Hepatocyte (in vitro differentiated cells): ENCODE measurements at regions not wholly inside any gene's neighbourhood (a gene's known extent, or its start where the extent isn't known, plus 50 kb on each side); places are given as distances from the start of the nearest gene placed in this dataset.

Source experiments
- DNase-seq: peaks from one replicate; pipeline ENCODE4 v3.0.0-alpha.2; 2016; ENCODE audit warnings: low spot score
- H2AFZ ChIP-seq: fragments of 200-600 bp; sonication (generic); 2 replicates; pipeline ENCODE4 v1.6.0; 2016; ENCODE audit warnings: antibody characterized with exemption, mild to moderate bottlenecking
- H3K27ac ChIP-seq: fragments of 200-600 bp; sonication (generic); 2 replicates; pipeline ENCODE4 v1.5.1; 2016; ENCODE audit warnings: mild to moderate bottlenecking
- H3K27me3 ChIP-seq: fragments of 200-600 bp; sonication (generic); 2 replicates; pipeline ENCODE4 v1.6.1; 2016
- H3K36me3 ChIP-seq: fragments of 200-600 bp; sonication (generic); replicated peaks from 2 replicates; pipeline ENCODE4 v1.5.1; 2016; ENCODE audit warnings: low read depth; ENCODE audit not compliant: insufficient read depth
- H3K4me1 ChIP-seq: fragments of 200-600 bp; sonication (generic); 2 replicates; pipeline ENCODE4 v1.5.1; 2016; ENCODE audit warnings: mild to moderate bottlenecking, moderate library complexity; ENCODE audit not compliant: insufficient read depth
- H3K4me2 ChIP-seq: fragments of 200-600 bp; sonication (generic); 2 replicates; pipeline ENCODE4 v1.6.0; 2016
- H3K4me3 ChIP-seq: fragments of 200-600 bp; sonication (generic); 2 replicates; pipeline ENCODE4 v1.5.1; 2016; ENCODE audit warnings: mild to moderate bottlenecking
- H3K79me2 ChIP-seq: fragments of 200-600 bp; sonication (generic); 2 replicates; pipeline ENCODE4 v1.6.0; 2017; ENCODE audit warnings: mild to moderate bottlenecking
- H3K9me2 ChIP-seq: fragments of 200-600 bp; sonication (generic); replicated peaks from 2 replicates; pipeline ENCODE4 v1.6.0; 2017; ENCODE audit warnings: mild to moderate bottlenecking; ENCODE audit not compliant: insufficient read depth
- H3K9me3 ChIP-seq: fragments of 200-600 bp; sonication (generic); 2 replicates; pipeline ENCODE4 v1.5.1; 2016; ENCODE audit warnings: low read depth, mild to moderate bottlenecking
- H4K20me1 ChIP-seq: fragments of 200-600 bp; sonication (generic); 2 replicates; pipeline ENCODE4 v1.6.0; 2016; ENCODE audit warnings: mild to moderate bottlenecking; ENCODE audit not compliant: insufficient read depth, poor library complexity, severe bottlenecking
- EZH2 ChIP-seq: fragments of 200-600 bp; sonication (generic); IDR thresholded peaks from 2 replicates; pipeline ENCODE4 v1.6.1; 2016; ENCODE audit warnings: antibody characterized with exemption, mild to moderate bottlenecking, borderline replicate concordance
- EZH2phosphoT487 ChIP-seq: fragments of 200-600 bp; sonication (generic); IDR thresholded peaks from one replicate; pipeline ENCODE4 v1.6.1; 2018; ENCODE audit warnings: antibody characterized with exemption, mild to moderate bottlenecking, low read depth, moderate library complexity; ENCODE audit not compliant: unreplicated experiment, severe bottlenecking
- WGBS: methylation state at CpG from one replicate; pipeline ENCODE4 v1.1.6; 2016; ENCODE audit warnings: low lambda C conversion rate; ENCODE audit errors: missing lambda C conversion rate; 5-methylcytosine and 5-hydroxymethylcytosine counted together
- TF ChIP-seq, protein P1 (sequence below): fragments of 200-600 bp; sonication (generic); IDR thresholded peaks from 2 replicates; pipeline ENCODE4 v1.5.1; 2016; ENCODE audit warnings: antibody characterized with exemption, mild to moderate bottlenecking; ENCODE audit not compliant: poor library complexity

DNA sequence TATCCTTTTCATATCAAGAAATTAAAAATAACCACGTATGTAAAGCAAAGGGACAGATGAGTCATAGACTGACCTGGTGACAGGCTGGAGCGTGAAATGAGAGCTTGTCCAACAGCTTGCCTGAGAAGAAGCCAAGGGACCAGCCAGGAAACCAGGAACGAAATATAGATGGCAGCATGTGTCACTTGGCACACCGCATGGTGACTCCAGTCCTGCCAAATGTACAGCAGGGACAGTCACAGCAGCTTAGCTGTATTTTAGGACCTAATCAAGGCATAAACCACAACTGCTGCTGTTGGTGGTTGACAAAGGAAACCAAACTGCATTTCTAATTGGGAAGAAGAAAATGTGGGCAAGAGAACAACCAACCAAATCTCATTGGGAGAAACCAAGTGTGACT lies 755.0 kb downstream of the TFAP2A start:
- Histone ChIP-seq H3K4me2 (no peak overlapping the region), H3K4me1 (no peaks in the 10 kb centered on the region), H4K20me1 (no peaks in the 10 kb centered on the region), H3K9me2 (no peaks in the 10 kb centered on the region), H3K9me3 (no peaks in the 10 kb centered on the region), H3K4me3 (no peak overlapping the region), H3K27ac (no peak overlapping the region), H2AFZ (no peak overlapping the region), H3K27me3 (no peaks in the 10 kb centered on the region), H3K79me2 (no peaks in the 10 kb centered on the region), H3K36me3 (no peaks in the 10 kb centered on the region)
- DNase-seq, result no peak
- 91% methylated on average over 4 of the region's 4 CpGs for WGBS
- TF ChIP-seq EZH2, result no peak
- no peak for TF ChIP-seq EZH2phosphoT487
- TF ChIP-seq, protein P1, sequence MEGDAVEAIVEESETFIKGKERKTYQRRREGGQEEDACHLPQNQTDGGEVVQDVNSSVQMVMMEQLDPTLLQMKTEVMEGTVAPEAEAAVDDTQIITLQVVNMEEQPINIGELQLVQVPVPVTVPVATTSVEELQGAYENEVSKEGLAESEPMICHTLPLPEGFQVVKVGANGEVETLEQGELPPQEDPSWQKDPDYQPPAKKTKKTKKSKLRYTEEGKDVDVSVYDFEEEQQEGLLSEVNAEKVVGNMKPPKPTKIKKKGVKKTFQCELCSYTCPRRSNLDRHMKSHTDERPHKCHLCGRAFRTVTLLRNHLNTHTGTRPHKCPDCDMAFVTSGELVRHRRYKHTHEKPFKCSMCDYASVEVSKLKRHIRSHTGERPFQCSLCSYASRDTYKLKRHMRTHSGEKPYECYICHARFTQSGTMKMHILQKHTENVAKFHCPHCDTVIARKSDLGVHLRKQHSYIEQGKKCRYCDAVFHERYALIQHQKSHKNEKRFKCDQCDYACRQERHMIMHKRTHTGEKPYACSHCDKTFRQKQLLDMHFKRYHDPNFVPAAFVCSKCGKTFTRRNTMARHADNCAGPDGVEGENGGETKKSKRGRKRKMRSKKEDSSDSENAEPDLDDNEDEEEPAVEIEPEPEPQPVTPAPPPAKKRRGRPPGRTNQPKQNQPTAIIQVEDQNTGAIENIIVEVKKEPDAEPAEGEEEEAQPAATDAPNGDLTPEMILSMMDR, result no peak

DNA sequence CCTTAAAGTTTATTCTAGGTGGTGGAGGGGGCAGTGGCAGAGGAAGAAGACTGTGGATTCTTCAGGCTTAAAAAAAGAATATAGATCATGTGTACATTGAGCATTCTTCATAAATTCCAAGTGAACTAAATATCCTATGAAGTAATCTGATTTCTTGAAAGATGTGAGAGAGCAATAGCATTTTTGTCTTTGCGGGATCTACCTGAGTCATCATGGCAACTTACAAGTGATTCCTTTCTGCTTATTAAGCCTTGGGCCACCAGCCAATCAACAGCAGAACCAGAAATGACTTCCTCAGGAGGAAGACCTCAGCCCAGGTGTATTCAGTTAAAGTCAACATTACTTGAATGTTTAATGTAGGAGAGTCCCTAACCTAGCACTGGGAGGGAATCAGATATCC lies 756.9 kb downstream of the TFAP2A start:
- H3K27ac ChIP-seq, result no peak overlapping the region
- no peak for TF ChIP-seq EZH2phosphoT487
- no peak for TF ChIP-seq EZH2
- TF ChIP-seq, protein P1, result no peak
- no peaks in the 10 kb centered on the region for H3K36me3 ChIP-seq
- H2AFZ ChIP-seq, result no peak overlapping the region
- H4K20me1 ChIP-seq, result no peaks in the 10 kb centered on the region
- H3K27me3 ChIP-seq, result no peaks in the 10 kb centered on the region
- H3K4me2 ChIP-seq, result no peak overlapping the region
- H3K4me3 ChIP-seq, result no peak overlapping the region
- no peaks in the 10 kb centered on the region for H3K9me2 ChIP-seq
- DNase-seq, result no peak
- no peaks in the 10 kb centered on the region for H3K9me3 ChIP-seq
- WGBS, result 100% methylated on average over 1 of the region's 1 CpG
- no peaks in the 10 kb centered on the region for H3K4me1 ChIP-seq
- no peaks in the 10 kb centered on the region for H3K79me2 ChIP-seq

DNA sequence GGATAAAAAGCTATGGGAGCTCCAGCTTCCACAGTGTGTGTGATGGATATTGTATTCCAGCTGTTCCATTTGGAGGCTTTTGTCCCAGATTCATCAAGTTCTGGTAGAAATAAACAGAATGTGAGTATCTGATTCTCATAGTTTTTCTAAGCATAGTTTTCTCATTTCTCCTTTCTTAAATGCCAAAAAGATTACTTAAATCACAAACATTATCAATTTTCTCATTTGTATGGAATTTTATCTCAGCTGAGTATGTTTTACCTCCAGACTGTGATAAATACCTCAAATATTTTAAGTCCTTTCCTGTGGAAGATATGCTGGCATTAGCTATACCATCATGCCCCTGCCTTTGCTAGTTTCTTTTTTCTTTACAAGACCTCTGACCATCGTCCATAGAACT lies 767.3 kb downstream of the TFAP2A start:
- Histone ChIP-seq H4K20me1 (no peaks in the 10 kb centered on the region), H2AFZ (no peak overlapping the region), H3K79me2 (no peaks in the 10 kb centered on the region), H3K36me3 (no peaks in the 10 kb centered on the region), H3K9me2 (no peaks in the 10 kb centered on the region), H3K4me1 (peaks cover 13% of the 10 kb centered on the region), H3K4me2 (no peak overlapping the region), H3K27ac (no peak overlapping the region), H3K9me3 (no peaks in the 10 kb centered on the region), H3K27me3 (no peaks in the 10 kb centered on the region), H3K4me3 (no peak overlapping the region)
- WGBS, result 38% methylated on average over 1 of the region's 1 CpG
- DNase-seq, result no peak
- no peak for TF ChIP-seq EZH2phosphoT487
- TF ChIP-seq, protein P1, result no peak
- TF ChIP-seq EZH2, result no peak

DNA sequence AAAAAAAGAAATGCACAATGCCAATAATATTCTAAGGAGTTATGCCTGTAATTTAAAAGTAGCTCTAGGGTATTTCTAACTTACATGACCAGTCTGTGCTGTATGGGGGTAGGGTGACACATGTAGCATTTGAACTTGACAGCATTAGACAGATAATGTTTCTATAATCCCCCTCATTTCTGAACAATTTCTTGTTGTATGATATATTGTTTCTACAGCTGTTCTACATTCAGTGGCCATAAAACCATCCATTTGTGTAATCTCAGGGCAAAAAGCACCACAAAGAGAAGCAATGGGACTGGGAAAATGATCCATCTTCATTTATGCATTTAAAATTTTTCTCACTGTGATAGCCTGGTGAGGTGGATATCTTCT lies 767.8 kb downstream of the TFAP2A start:
- H3K27me3 ChIP-seq, result no peaks in the 10 kb centered on the region
- H4K20me1 ChIP-seq, result no peaks in the 10 kb centered on the region
- H3K27ac ChIP-seq, result no peak overlapping the region
- H3K9me2 ChIP-seq, result no peaks in the 10 kb centered on the region
- H3K4me3 ChIP-seq, result no peak overlapping the region
- no peak overlapping the region for H3K4me2 ChIP-seq
- peaks cover 13% of the 10 kb centered on the region for H3K4me1 ChIP-seq
- no peak for DNase-seq
- no peaks in the 10 kb centered on the region for H3K9me3 ChIP-seq
- no peaks in the 10 kb centered on the region for H3K79me2 ChIP-seq
- H3K36me3 ChIP-seq, result no peaks in the 10 kb centered on the region
- TF ChIP-seq, protein P1, result no peak
- no peak for TF ChIP-seq EZH2
- TF ChIP-seq EZH2phosphoT487, result no peak
- no peak overlapping the region for H2AFZ ChIP-seq
